PC-3 (cell line): ENCODE measurements at regions not wholly inside any gene's neighbourhood (a gene's known extent, or its start where the extent isn't known, plus 50 kb on each side); places are given as distances from the start of the nearest gene placed in this dataset.
A peak's percentile ranks its signal among the peaks of the same experiment; 100 is the strongest.

Source experiments
- ATAC-seq: fragments of 200-7000 bp; cut with Tn5 transposase; 2 replicates; pipeline ENCODE4 v1.9.1; 2020; ENCODE audit warnings: mild to moderate bottlenecking, moderate library complexity
- BruUV-seq: library from RNA; stranded (reverse); fragments of 400-500 nt; replicated peaks from 2 replicates; lab custom pipeline; 2021; lab: Mats Ljungman, UMichigan
- CTCF ChIA-PET: fragments of 300-600 bp; sonication (Branson Sonifier 250); formaldehyde crosslinking; loops from one replicate; lab custom pipeline; 2022; ENCODE audit warnings: antibody characterized with exemption; lab: Charles Lee
- POLR2A ChIA-PET: fragments of 300-600 bp; sonication (Branson Sonifier 250); formaldehyde crosslinking; loops from one replicate; lab custom pipeline; 2022; ENCODE audit warnings: antibody characterized with exemption; ENCODE audit not compliant: unreplicated experiment; lab: Charles Lee
- DNase-seq: peaks from one replicate; pipeline ENCODE4 v3.0.0-alpha.2; 2015
- H2AFZ ChIP-seq: fragments of 300-600 bp; sonication (generic); 2 replicates; pipeline ENCODE4 v1.6.0; 2016; ENCODE audit warnings: antibody characterized with exemption, low read length
- H3F3A ChIP-seq: fragments of 300-600 bp; sonication (generic); one replicate; pipeline ENCODE4 v1.6.0; 2017; ENCODE audit warnings: antibody characterized with exemption, low read length, control low read depth, mild to moderate bottlenecking; ENCODE audit not compliant: unreplicated experiment
- H3K27ac ChIP-seq: fragments of 300-600 bp; sonication (generic); 2 replicates; pipeline ENCODE4 v1.5.1; 2016; ENCODE audit warnings: mild to moderate bottlenecking, low read length
- H3K27me3 ChIP-seq: fragments of 300-600 bp; sonication (generic); 2 replicates; pipeline ENCODE4 v1.6.1; 2016; ENCODE audit warnings: low read length, mixed read lengths
- H3K36me3 ChIP-seq: fragments of 300-600 bp; sonication (generic); 2 replicates; pipeline ENCODE4 v1.6.1; 2016; ENCODE audit warnings: low read depth, mixed run types, low read length, mixed read lengths
- H3K4me1 ChIP-seq: fragments of 300-600 bp; sonication (generic); 2 replicates; pipeline ENCODE4 v1.5.1; 2016; ENCODE audit warnings: low read length; ENCODE audit not compliant: insufficient read depth
- H3K4me2 ChIP-seq: fragments of 300-600 bp; sonication (generic); 2 replicates; pipeline ENCODE4 v1.6.0; 2016; ENCODE audit warnings: low read length
- H3K4me3 ChIP-seq: fragments of 300-600 bp; sonication (generic); 2 replicates; pipeline ENCODE4 v1.5.1; 2016; ENCODE audit warnings: mild to moderate bottlenecking, low read length, mixed read lengths
- H3K79me2 ChIP-seq: fragments of 300-600 bp; sonication (generic); 2 replicates; pipeline ENCODE4 v1.6.1; 2017; ENCODE audit warnings: low read length, mixed read lengths
- H3K9ac ChIP-seq: fragments of 300-600 bp; sonication (generic); 2 replicates; pipeline ENCODE4 v1.6.0; 2016; ENCODE audit warnings: mild to moderate bottlenecking, low read length
- H3K9me2 ChIP-seq: fragments of 300-600 bp; sonication (generic); replicated peaks from 2 replicates; pipeline ENCODE4 v1.6.1; 2016; ENCODE audit warnings: mixed run types, low read length, mixed read lengths
- H3K9me3 ChIP-seq: fragments of 300-600 bp; sonication (generic); 2 replicates; pipeline ENCODE4 v1.6.1; 2016; ENCODE audit warnings: low read length, mixed read lengths
- H4K20me1 ChIP-seq: fragments of 300-600 bp; sonication (generic); 2 replicates; pipeline ENCODE4 v1.6.1; 2016; ENCODE audit warnings: low read length, mixed read lengths
- CTCF ChIP-seq: fragments of 300-600 bp; sonication (generic); conservative IDR thresholded peaks from 2 replicates; pipeline ENCODE4 v1.5.1; 2017; ENCODE audit warnings: antibody characterized with exemption, low read depth, mild to moderate bottlenecking, low read length
- EZH2 ChIP-seq: fragments of 300-600 bp; sonication (generic); IDR thresholded peaks from one replicate; pipeline ENCODE4 v1.6.1; 2017; ENCODE audit warnings: antibody characterized with exemption, mild to moderate bottlenecking, low read length; ENCODE audit not compliant: unreplicated experiment
- EZH2phosphoT487 ChIP-seq: fragments of 300-600 bp; sonication (generic); IDR thresholded peaks from 2 replicates; pipeline ENCODE4 v1.6.1; 2018; ENCODE audit warnings: mild to moderate bottlenecking, antibody characterized with exemption, low read length, borderline replicate concordance
- intact Hi-C: fragments of 100-400 bp; cut with micrococcal nuclease; formaldehyde crosslinking; loops from 2 replicates; pipeline ENCODE4 v1.9.0; 2023

DNA sequence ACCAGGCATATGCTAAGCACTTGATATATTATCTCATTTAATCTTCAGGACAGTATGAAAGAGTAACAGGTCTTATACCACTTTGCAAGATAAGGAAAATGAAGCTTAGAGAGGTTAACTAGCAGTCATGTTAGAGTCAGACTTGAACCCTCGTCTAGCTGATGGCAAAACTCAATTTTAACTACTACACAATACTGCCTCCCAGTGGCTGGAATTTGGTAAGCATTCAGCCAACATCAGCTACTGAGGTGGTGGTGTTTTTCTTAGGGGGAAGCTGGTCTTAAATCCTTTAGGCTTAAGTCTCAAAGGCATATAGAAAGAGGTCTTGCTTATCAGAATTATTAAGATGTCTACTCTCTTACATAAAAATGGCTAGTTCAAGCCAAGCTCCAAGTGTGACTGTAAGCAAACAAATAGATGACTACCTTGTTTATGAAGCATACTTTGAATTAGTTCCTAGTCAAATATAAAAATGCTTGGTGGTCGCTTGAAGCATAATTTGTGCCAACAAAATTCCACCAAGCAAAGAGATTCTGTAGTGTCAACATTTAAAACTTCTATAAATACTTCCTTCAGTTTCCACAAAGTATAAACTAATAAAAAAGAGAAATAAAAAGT is 325.4 kb upstream of the FIGN start:
- no peak overlapping the region for H3K27ac ChIP-seq
- DNase-seq = peak; percentile 69
- H2AFZ ChIP-seq = no peak overlapping the region
- no peaks in the 10 kb centered on the region for H4K20me1 ChIP-seq
- H3K4me2 ChIP-seq = no peak overlapping the region
- intact Hi-C loops = loop anchor here (1.0 to 10.0 kb wide), 3 partner anchors 326 to 715 kb away; partner anchors contain the start of gene FIGN
- no peaks in the 10 kb centered on the region for H3K36me3 ChIP-seq
- H3K9me3 ChIP-seq = no peaks in the 10 kb centered on the region
- no peaks in the 10 kb centered on the region for H3K79me2 ChIP-seq
- H3K4me3 ChIP-seq = no peak overlapping the region
- no TSS peak for BruUV-seq
- H3K27me3 ChIP-seq = peaks cover 32% of the 10 kb centered on the region
- ChIA-PET CTCF (interaction anchor here (1.1 to 1.2 kb wide), 2 partner anchors 369 to 715 kb away, joined by 4 read pairs; no protein-coding TSS in a partner anchor), POLR2A (no interaction called here)
- H3K4me1 ChIP-seq = no peaks in the 10 kb centered on the region
- TF ChIP-seq EZH2 (no peak), CTCF (peak; percentile 93)
- H3K9ac ChIP-seq = no peak overlapping the region
- no peaks in the 10 kb centered on the region for H3K9me2 ChIP-seq
- no peaks in the 10 kb centered on the region for H3F3A ChIP-seq
- ATAC-seq = peak; percentile 45

GRCh38 chr2:164060031-164060430 is 324.2 kb upstream of the FIGN start:
- ATAC-seq (no peak), DNase-seq (no peak)
- Histone ChIP-seq H3F3A (no peaks in the 10 kb centered on the region), H2AFZ (no peak overlapping the region), H3K27me3 (peaks cover 32% of the 10 kb centered on the region; the same call in 1 of the 2 replicates), H3K4me3 (no peak overlapping the region), H3K79me2 (no peaks in the 10 kb centered on the region), H3K27ac (no peak overlapping the region), H3K36me3 (no peaks in the 10 kb centered on the region), H3K4me1 (no peaks in the 10 kb centered on the region), H3K9me3 (no peaks in the 10 kb centered on the region), H4K20me1 (no peaks in the 10 kb centered on the region), H3K4me2 (no peak overlapping the region), H3K9ac (no peak overlapping the region), H3K9me2 (no peaks in the 10 kb centered on the region)
- BruUV-seq = no TSS peak
- TF ChIP-seq CTCF (no peak), EZH2 (no peak), EZH2phosphoT487 (no peak)
- intact Hi-C loops = loop anchor here (10.0 kb wide), 1 partner anchor 325 kb away; the partner anchor contains the start of gene FIGN
- CTCF ChIA-PET = interaction anchor here (0.6 kb wide), 1 partner anchor 209 kb away, joined by 3 read pairs; no protein-coding TSS in a partner anchor
- POLR2A ChIA-PET = no interaction called here

- no peaks in the 10 kb centered on the region for H3K36me3 ChIP-seq
- no peak for TF ChIP-seq EZH2phosphoT487
- TF ChIP-seq EZH2 = no peak
- no peak for TF ChIP-seq CTCF
- no peaks in the 10 kb centered on the region for H3K4me1 ChIP-seq
- DNase-seq (no peak), ATAC-seq (no peak)
- H3K4me2 ChIP-seq = no peak overlapping the region
- no peaks in the 10 kb centered on the region for H3K9me3 ChIP-seq
- no peak overlapping the region for H3K9ac ChIP-seq
- H3K27me3 ChIP-seq = peaks cover 69% of the 10 kb centered on the region
- POLR2A ChIA-PET = no interaction called here
- no peak overlapping the region for H3K27ac ChIP-seq
- H3F3A ChIP-seq = no peaks in the 10 kb centered on the region
- BruUV-seq = no TSS peak
- CTCF ChIA-PET = no interaction called here
- H4K20me1 ChIP-seq = no peaks in the 10 kb centered on the region
- no peaks in the 10 kb centered on the region for H3K9me2 ChIP-seq
- H2AFZ ChIP-seq = no peak overlapping the region
- intact Hi-C loops = no loop called here
- H3K79me2 ChIP-seq = no peaks in the 10 kb centered on the region
- H3K4me3 ChIP-seq = no peak overlapping the region
Observed at GRCh38 chr2:164055623-164056022, 319.8 kb upstream of the FIGN start.
